HEK293 (cell line): ENCODE measurements at regions not wholly inside any gene's neighbourhood (a gene's known extent, or its start where the extent isn't known, plus 50 kb on each side); places are given as distances from the start of the nearest gene placed in this dataset.

Source experiments
- ZNF473 ChIP-seq: fragments of 450-650 bp; formaldehyde crosslinking; IDR thresholded peaks from 2 replicates; pipeline ENCODE4 v1.5.1; 2017; ENCODE audit warnings: missing biosample characterization, missing genetic modification characterization
- ZNF660 ChIP-seq: fragments of 450-650 bp; IDR thresholded peaks from 2 replicates; pipeline ENCODE4 v1.5.1; 2018; ENCODE audit warnings: missing biosample characterization, mild to moderate bottlenecking, missing genetic modification characterization
- ZNF830 ChIP-seq: fragments of 450-650 bp; IDR thresholded peaks from 2 replicates; pipeline ENCODE4 v1.5.0; 2018; ENCODE audit warnings: missing biosample characterization, missing genetic modification characterization, low read depth, mild to moderate bottlenecking, moderate library complexity

DNA sequence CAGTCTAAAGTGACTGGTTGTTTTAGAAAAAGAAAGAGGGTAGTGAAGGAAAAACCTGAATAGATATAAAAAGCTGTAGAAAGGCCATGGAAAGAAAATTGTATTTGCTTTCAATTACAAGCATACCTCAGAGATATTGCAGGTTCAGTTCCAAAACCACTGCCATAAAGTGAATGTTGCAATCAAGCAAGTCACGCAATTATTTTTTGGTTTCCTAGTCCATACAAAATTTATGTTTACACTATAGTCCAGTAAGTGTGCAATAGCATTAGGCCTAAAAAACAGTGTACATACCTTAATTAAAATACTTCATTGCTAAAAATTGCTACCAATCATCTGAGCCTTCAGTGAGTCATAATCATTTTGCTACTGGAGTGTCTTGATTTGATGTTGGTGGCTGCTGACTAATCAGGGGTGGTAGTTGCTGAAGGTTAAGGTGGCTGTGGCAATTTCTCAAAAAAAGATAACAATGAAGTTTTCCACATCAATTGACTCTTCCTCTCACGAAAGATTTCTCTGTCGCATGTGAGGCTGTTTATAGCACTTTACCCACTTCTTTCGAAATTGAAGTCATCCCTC, 2003.8 kb upstream of the PIK3C3 start:
- TF ChIP-seq ZNF660 (tag by site-specific recombination) (no peak), ZNF473 (tag by site-specific recombination) (no peak), ZNF830 (tag by site-specific recombination) (no peak)
